GM12878 (cell line): ENCODE measurements at regions not wholly inside any gene's neighbourhood (a gene's known extent, or its start where the extent isn't known, plus 50 kb on each side); places are given as distances from the start of the nearest gene placed in this dataset.

ENCODE experiments used
- CBFB ChIP-seq: IDR thresholded peaks from 2 replicates; pipeline ENCODE4 v1.6.1; 2016; ENCODE audit warnings: antibody characterized with exemption, low read depth
- CBX3 ChIP-seq: fragments of 200-600 bp; sonication (generic); IDR thresholded peaks from 2 replicates; pipeline ENCODE4 v1.6.1; 2016; ENCODE audit warnings: low read depth, borderline replicate concordance
- CHD1 ChIP-seq: IDR thresholded peaks from 2 replicates; pipeline ENCODE4 v1.6.1; 2012; ENCODE audit warnings: low read depth, low read length, improper control_type of control experiment
- CTCF ChIP-seq, 3 experiments: IDR thresholded peaks in 2 of 3; conservative IDR thresholded peaks in 1 of 3; 2 replicates each; pipeline ENCODE4 v1.5.1; 2011; ENCODE audit warnings: low read depth in 3 of 3, low read length in 3 of 3, mild to moderate bottlenecking in 3 of 3, control low read depth in 2 of 3, moderate library complexity in 2 of 3, inconsistent platforms in 1 of 3, mixed read lengths in 1 of 3; ENCODE audit not compliant: control insufficient read depth in 2 of 3, insufficient read depth in 1 of 3; ENCODE audit errors: extremely low read depth in 1 of 3
- CUX1 ChIP-seq: IDR thresholded peaks from 2 replicates; pipeline ENCODE4 v1.6.1; 2012; ENCODE audit warnings: improper control_type of control experiment, low read depth, low read length; ENCODE audit not compliant: insufficient replicate concordance
- MAX ChIP-seq: IDR thresholded peaks from 2 replicates; pipeline ENCODE4 v1.6.1; 2012; ENCODE audit warnings: low read depth, low read length, improper control_type of control experiment
- NFIC ChIP-seq: IDR thresholded peaks from 2 replicates; pipeline ENCODE4 v1.6.1; 2012; ENCODE audit warnings: low read depth, mild to moderate bottlenecking, inconsistent platforms, low read length, moderate library complexity
- POLR2A ChIP-seq: IDR thresholded peaks from 2 replicates; pipeline ENCODE4 v1.6.1; 2011; ENCODE audit warnings: low read depth, mild to moderate bottlenecking, low read length
- RAD21 ChIP-seq: IDR thresholded peaks from 2 replicates; pipeline ENCODE4 v1.6.1; 2011; ENCODE audit warnings: mild to moderate bottlenecking, low read depth, low read length, moderate library complexity; ENCODE audit not compliant: insufficient read depth
- RFX5 ChIP-seq: IDR thresholded peaks from 2 replicates; pipeline ENCODE4 v1.6.1; 2011; ENCODE audit warnings: low read depth, low read length, improper control_type of control experiment
- STAT1 ChIP-seq: fragments of 450-650 bp; conservative IDR thresholded peaks from 2 replicates; pipeline ENCODE4 v1.6.1; 2014; ENCODE audit warnings: antibody characterized with exemption, mild to moderate bottlenecking

DNA sequence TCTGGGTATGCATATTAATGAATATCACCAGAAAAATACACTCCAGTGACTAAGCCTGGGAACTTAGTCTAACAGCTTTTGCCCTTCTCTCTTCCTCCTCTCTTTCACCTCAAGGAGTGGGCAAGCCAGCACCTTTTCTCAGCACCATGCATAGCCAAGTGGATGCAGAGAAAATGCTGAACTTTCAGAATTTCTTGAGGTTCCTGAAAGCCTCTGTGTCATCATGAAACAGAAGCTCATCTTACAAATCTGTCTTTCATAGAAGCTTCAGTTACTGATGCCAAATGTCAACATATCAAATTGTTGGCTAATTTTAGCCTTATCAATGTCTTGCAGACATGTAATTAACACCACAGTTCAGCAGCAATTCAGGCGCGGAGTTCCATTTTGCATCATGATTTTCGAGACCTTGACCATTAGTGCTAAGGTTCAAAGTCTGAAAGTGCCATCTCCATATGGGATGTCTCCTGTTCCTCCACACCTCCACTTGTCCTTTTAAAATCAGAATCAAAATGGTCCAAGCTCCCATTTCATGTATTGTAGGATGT lies 51.1 kb upstream of the RPH3A start:
- no peak for TF ChIP-seq RFX5
- no peak for TF ChIP-seq POLR2A
- TF ChIP-seq CTCF (IDR thresholded peaks at IDR 0.05 in 2 of 3, conservative IDR thresholded peaks at IDR 0.05 in 1 of 3; ENCODE audit: control insufficient read depth in 2 of 3, extremely low read depth in 1 of 3, insufficient read depth in 1 of 3, low read depth in 3 of 3, low read length in 3 of 3) = no peak
- no peak for TF ChIP-seq CUX1
- TF ChIP-seq CBX3 = no peak
- no peak for TF ChIP-seq NFIC
- no peak for TF ChIP-seq RAD21
- no peak for TF ChIP-seq STAT1
- no peak for TF ChIP-seq CBFB
- TF ChIP-seq CHD1 = no peak
- TF ChIP-seq MAX = no peak
